ENCODE measurements at regions not wholly inside any gene's neighbourhood (a gene's known extent, or its start where the extent isn't known, plus 50 kb on each side); places are given as distances from the start of the nearest gene placed in this dataset.
A peak's percentile ranks its signal among the peaks of the same experiment; 100 is the strongest.

GRCh38 chr13:50161052-50161451 is 145.8 kb downstream of the KCNRG start:
- BruUV-seq (replicated peaks): no TSS peak
- POLR2A ChIA-PET: interaction anchor here (0.7 to 4.7 kb wide), 6 partner anchors 9 to 368 kb away, joined by 3 to 26 read pairs (median 3); no protein-coding TSS in a partner anchor
- CTCF ChIA-PET: interaction anchor here (0.5 to 1.8 kb wide), 6 partner anchors 31 to 533 kb away, joined by 3 to 7 read pairs (median 3); no protein-coding TSS in a partner anchor

GRCh38 chr13:50162001-50162400 is 146.8 kb downstream of the KCNRG start:
- Mint-ChIP-seq H3K27ac (ENCODE audit: low read depth, unreplicated experiment) (no peak overlapping the region), H3K4me3 (ENCODE audit: unreplicated experiment) (no peak overlapping the region), H3K4me1 (ENCODE audit: insufficient read depth, unreplicated experiment) (peaks cover 15% of the 10 kb centered on the region), H3K27me3 (ENCODE audit: insufficient read depth, unreplicated experiment) (no peaks in the 10 kb centered on the region), H3K9me3 (ENCODE audit: unreplicated experiment) (no peaks in the 10 kb centered on the region), H3K36me3 (ENCODE audit: insufficient read depth, unreplicated experiment) (no peaks in the 10 kb centered on the region)
- CTCF ChIA-PET: interaction anchor here (0.6 to 1.2 kb wide), 4 partner anchors 37 to 881 kb away, joined by 3 read pairs; no protein-coding TSS in a partner anchor
- TF ChIP-seq CTCF (IDR thresholded peaks at IDR 0.05; ENCODE audit: unreplicated experiment): no peak
- no peak for DNase-seq (ENCODE audit: unreplicated experiment)
- intact Hi-C loops (cut with micrococcal nuclease): loop anchor here (10.0 kb wide), 1 partner anchor 77 kb away; no protein-coding TSS in a partner anchor
- POLR2A ChIA-PET: interaction anchor here (0.6 to 4.7 kb wide), 6 partner anchors 37 to 74 kb away, joined by 3 to 26 read pairs (median 4); no protein-coding TSS in a partner anchor
- BruUV-seq (replicated peaks): no TSS peak

More at GRCh38 chr13:50161052-50161451, 145.8 kb downstream of the KCNRG start:
- intact Hi-C loops (cut with micrococcal nuclease): loop anchor here (10.0 kb wide), 1 partner anchor 76 kb away; no protein-coding TSS in a partner anchor
- Mint-ChIP-seq H3K4me3 (ENCODE audit: unreplicated experiment) (no peak overlapping the region), H3K36me3 (ENCODE audit: insufficient read depth, unreplicated experiment) (no peaks in the 10 kb centered on the region), H3K9me3 (ENCODE audit: unreplicated experiment) (no peaks in the 10 kb centered on the region), H3K4me1 (ENCODE audit: insufficient read depth, unreplicated experiment) (peaks cover 18% of the 10 kb centered on the region), H3K27ac (ENCODE audit: low read depth, unreplicated experiment) (no peak overlapping the region), H3K27me3 (ENCODE audit: insufficient read depth, unreplicated experiment) (no peaks in the 10 kb centered on the region)
- no peak for TF ChIP-seq CTCF (IDR thresholded peaks at IDR 0.05; ENCODE audit: unreplicated experiment)
- DNase-seq (ENCODE audit: unreplicated experiment): peak; percentile 86

- Mint-ChIP-seq H3K36me3 (ENCODE audit: insufficient read depth, unreplicated experiment) (no peaks in the 10 kb centered on the region), H3K9me3 (ENCODE audit: unreplicated experiment) (no peaks in the 10 kb centered on the region), H3K4me3 (ENCODE audit: unreplicated experiment) (no peak overlapping the region), H3K27ac (ENCODE audit: low read depth, unreplicated experiment) (no peak overlapping the region), H3K4me1 (ENCODE audit: insufficient read depth, unreplicated experiment) (peaks cover 15% of the 10 kb centered on the region), H3K27me3 (ENCODE audit: insufficient read depth, unreplicated experiment) (no peaks in the 10 kb centered on the region)
- CTCF ChIA-PET: interaction anchor here (0.7 kb wide), 1 partner anchor 881 kb away, joined by 3 read pairs; no protein-coding TSS in a partner anchor
- BruUV-seq (replicated peaks): no TSS peak
- TF ChIP-seq CTCF (IDR thresholded peaks at IDR 0.05; ENCODE audit: unreplicated experiment): no peak
- POLR2A ChIA-PET: interaction anchor here (0.6 to 4.7 kb wide), 5 partner anchors 34 to 73 kb away, joined by 3 to 26 read pairs (median 3); no protein-coding TSS in a partner anchor
- intact Hi-C loops (cut with micrococcal nuclease): loop anchor here (10.0 kb wide), 1 partner anchor 78 kb away; no protein-coding TSS in a partner anchor
- DNase-seq (ENCODE audit: unreplicated experiment): no peak
These were observed 147.3 kb downstream of the KCNRG start for GRCh38 chr13:50162567-50162966.

- intact Hi-C loops (cut with micrococcal nuclease): loop anchor here (10.0 kb wide), 1 partner anchor 83 kb away; no protein-coding TSS in a partner anchor
- Mint-ChIP-seq H3K27me3 (ENCODE audit: insufficient read depth, unreplicated experiment) (no peaks in the 10 kb centered on the region), H3K36me3 (ENCODE audit: insufficient read depth, unreplicated experiment) (no peaks in the 10 kb centered on the region), H3K4me3 (ENCODE audit: unreplicated experiment) (no peak overlapping the region), H3K4me1 (ENCODE audit: insufficient read depth, unreplicated experiment) (no peaks in the 10 kb centered on the region), H3K27ac (ENCODE audit: low read depth, unreplicated experiment) (no peak overlapping the region), H3K9me3 (ENCODE audit: unreplicated experiment) (no peaks in the 10 kb centered on the region)
- CTCF ChIA-PET: interaction anchor here (0.6 to 1.6 kb wide), 4 partner anchors 362 to 744 kb away, joined by 3 to 9 read pairs (median 6); no protein-coding TSS in a partner anchor
- POLR2A ChIA-PET: interaction anchor here (0.5 to 1.1 kb wide), 4 partner anchors 43 to 565 kb away, joined by 3 read pairs; no protein-coding TSS in a partner anchor
- DNase-seq (ENCODE audit: unreplicated experiment): no peak
- BruUV-seq (replicated peaks): no TSS peak
- TF ChIP-seq CTCF (IDR thresholded peaks at IDR 0.05; ENCODE audit: unreplicated experiment): no peak
These were observed 152.1 kb downstream of the KCNRG start for GRCh38 chr13:50167224-50167947.
